ENCODE measurements at regions not wholly inside any gene's neighbourhood (a gene's known extent, or its start where the extent isn't known, plus 50 kb on each side); places are given as distances from the start of the nearest gene placed in this dataset.

DNA sequence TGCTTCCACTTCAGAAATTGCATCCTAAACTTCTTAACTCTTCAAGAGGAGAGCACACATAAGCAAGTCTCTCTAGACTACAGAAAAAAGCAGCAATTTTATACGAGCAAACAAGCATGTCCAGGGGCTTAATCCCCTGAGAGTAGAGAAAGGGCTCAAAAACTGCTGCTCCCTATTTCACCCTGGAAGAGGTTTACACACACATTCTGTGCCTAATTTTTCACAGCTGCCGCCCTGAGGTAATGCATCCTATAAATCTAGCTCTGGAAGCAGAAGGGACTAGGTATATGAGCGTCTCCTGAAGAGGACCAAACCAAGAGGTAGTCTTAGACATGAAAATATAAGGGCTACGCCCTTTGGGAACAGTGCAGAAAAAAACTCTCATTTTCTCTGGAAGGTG, 73.1 kb downstream of the CRPPA start:
- TF ChIP-seq CTCF (IDR thresholded peaks at IDR 0.05) = no peak
- no peak for TF ChIP-seq POLR2A (IDR thresholded peaks at IDR 0.05)

All from tibial nerve (tissue), 3 donors.